GM10266 (cell line): ENCODE measurements at regions not wholly inside any gene's neighbourhood (a gene's known extent, or its start where the extent isn't known, plus 50 kb on each side); places are given as distances from the start of the nearest gene placed in this dataset.

Experiments
- DNase-seq: peaks from one replicate; pipeline ENCODE4 v3.0.0; 2012; ENCODE audit errors: extremely low spot score
- CTCF ChIP-seq: IDR thresholded peaks from 2 replicates; pipeline ENCODE4 v1.5.1; 2012; ENCODE audit warnings: mild to moderate bottlenecking, low read depth; ENCODE audit not compliant: control insufficient read depth, insufficient read depth; ENCODE audit errors: missing control alignments

GRCh38 chr10:131773370-131774343, 127.2 kb upstream of the PPP2R2D start:
- DNase-seq: no peak
- TF ChIP-seq CTCF: no peak

GRCh38 chr10:131774681-131775085, 126.1 kb upstream of the PPP2R2D start:
- TF ChIP-seq CTCF: no peak
- DNase-seq: no peak

DNA sequence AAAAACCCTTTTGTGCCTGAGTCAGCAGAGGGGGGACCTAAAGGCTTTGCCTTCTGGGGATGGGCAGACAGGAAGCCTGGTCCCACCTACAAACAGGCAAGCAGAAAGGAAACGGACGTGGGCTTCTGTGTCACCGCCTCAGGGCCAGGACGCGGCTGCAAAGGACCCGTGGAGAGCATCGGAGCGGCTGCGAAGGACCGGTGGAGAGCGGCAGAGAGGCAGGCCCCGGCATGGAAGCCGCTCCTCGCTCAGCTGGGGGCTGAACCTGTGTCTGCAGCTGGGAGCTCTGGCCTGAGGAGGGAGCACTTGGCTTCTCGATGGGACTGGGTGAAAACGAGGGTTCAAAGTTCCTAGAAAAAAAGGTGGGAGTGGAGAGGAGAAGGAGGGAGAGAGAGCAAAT, 125.4 kb upstream of the PPP2R2D start:
- no peak for TF ChIP-seq CTCF
- DNase-seq: no peak

DNA sequence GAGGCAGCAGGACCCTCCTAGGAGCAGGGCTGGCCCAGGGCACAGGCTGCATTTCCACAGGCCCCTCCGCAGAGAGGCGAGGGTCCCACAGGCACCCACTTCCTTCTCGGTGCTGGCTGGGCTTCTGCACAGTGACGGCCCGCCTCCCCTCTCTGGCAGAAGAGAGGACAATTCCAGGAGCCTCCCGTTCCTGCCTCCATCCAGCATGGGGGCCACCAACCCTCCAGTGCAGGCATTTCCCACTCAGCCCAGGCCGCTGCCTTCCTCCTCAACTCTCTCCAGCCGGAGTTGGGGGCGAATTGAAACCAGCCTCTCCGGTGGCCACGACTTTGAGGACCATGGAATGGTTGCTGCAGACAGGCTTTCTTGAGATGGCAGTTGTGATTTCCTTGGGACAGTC, 125.0 kb upstream of the PPP2R2D start:
- DNase-seq: no peak
- TF ChIP-seq CTCF: no peak

GRCh38 chr10:131776496-131776895, 124.3 kb upstream of the PPP2R2D start:
- no peak for DNase-seq
- TF ChIP-seq CTCF: no peak

- TF ChIP-seq CTCF: no peak
- DNase-seq: no peak
These were observed 123.6 kb upstream of the PPP2R2D start for GRCh38 chr10:131777162-131777561.

- DNase-seq: no peak
- no peak for TF ChIP-seq CTCF
These were observed 122.9 kb upstream of the PPP2R2D start for GRCh38 chr10:131777921-131778320.
